ENCODE measurements at regions not wholly inside any gene's neighbourhood (a gene's known extent, or its start where the extent isn't known, plus 50 kb on each side); places are given as distances from the start of the nearest gene placed in this dataset.

- DNase-seq (ENCODE audit: low read depth, low spot score): no peak
These were observed 105.5 kb downstream of the CRYAA start for GRCh38 chr21:43274022-43274945.

DNA sequence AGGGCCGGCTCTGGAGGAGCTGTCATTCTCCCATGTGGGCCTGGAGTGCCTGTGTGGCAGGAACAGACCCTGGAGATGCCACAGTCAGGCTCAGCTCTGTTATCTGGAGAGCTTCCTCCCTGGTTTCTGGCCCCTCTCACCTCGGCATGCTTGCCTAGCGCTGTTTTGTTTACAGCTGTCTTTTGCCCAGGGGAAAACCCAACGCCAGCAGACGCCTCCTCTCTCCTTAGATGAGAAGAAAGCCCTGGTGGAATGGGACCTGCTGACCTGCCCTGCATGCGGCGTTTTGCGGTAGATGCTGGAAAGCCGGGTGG, 104.9 kb downstream of the CRYAA start:
- no peak for DNase-seq (ENCODE audit: low read depth, low spot score)

DNA sequence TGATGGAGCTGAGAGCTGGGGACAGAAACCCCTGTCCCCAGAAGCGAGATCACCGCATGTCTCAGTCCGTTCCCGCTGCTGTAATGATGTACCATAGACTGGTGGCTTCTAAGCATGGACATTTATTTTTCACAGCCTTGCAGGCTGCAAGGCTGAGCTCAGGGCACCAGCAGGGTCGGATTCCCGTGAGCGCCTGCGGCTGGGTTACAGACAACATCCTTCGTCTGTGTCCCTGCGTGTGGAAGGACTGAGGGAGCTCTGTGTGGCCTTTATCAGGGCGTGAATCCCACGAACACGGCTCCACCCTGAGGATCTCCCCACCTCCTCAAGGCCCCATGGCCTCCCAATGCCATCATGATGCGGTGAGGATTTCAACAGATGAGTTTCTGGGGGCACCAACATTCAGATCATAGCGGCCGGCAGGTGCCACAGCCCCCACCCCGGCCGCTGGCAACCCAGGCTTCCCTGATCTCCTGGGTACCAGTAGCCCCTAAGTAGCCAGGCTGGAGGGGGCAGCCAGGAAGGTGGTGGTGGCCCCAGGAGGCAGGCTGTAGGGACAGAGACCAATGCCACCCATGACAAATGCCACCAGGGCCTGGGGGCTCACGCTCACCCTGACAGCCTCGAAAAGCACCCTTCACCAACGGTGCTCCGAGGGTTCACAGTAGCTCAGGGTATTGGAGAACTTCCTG, 104.4 kb downstream of the CRYAA start:
- no peak for DNase-seq (ENCODE audit: low read depth, low spot score)

DNA sequence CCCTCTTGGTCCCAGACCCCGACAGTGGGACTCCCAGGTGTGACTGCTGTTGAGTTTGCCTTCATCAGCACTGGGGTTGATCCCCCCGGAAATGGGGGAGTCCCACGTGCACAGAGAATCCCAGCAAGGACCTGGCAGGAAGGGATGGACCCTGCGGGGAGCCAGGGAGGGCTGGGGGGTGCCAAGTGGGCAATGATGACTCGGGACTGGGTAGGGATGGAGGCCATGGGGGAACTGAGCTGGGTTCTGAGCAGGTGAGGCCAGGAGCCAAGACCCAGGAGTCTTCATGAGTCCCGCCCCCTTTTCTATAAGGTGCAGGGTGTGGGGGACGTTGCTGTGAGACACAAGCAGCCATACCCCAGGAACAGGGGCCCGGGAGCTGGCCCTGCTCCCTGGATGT, 103.8 kb downstream of the CRYAA start:
- no peak for DNase-seq (ENCODE audit: low read depth, low spot score)

DNA sequence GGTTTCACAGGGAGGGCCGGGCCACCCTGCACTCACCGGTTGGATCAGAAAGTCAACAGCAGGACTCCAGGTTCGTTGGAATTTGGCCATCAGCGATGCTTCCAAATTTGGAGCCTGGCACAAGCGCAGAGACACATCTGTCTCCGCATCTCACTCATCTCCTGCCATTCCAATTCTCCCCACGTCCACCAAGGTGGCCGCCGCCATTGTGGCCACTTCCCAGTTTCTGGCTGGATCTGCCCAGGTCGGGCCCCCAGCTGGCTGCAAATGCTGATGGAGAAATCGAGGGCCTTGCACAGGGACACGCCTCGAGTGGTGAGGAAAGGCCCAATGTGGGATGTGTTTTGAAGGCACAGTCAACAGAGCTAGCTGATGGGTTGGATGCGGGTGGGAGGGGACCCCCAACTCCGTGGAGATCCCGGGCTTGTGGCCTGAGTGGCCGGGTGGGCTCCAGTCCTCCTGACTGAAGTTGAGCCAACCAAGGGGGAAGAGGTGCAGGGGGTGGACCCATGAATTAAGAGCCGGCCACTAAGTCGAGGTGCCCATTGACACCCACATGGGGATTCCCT, 102.7 kb downstream of the CRYAA start:
- DNase-seq (ENCODE audit: low read depth, low spot score): no peak

DNA sequence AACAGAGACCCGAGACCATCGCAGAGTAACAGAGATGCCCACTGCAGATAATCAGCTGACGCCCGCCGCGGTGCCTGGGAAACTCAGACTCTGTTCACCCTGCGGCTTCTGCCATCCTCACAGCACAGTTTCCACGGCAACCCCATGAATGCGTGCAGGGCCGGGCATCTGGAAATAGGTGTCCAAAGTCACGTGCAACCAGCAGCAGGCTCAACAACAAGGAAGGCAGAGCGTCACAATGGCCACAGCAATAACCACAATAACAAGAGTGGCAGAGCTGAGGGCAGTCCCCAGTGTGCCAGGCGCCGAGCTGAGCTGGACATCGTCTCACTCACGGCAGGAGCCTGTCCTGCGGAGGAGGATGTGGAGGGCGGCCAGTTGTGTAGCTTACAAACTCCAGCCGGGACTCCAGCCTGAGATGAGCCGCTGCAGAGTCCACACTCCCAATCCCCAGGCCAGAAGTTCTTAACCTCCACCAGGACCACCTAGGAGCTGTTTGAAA, 102.0 kb downstream of the CRYAA start:
- no peak for DNase-seq (ENCODE audit: low read depth, low spot score)

DNA sequence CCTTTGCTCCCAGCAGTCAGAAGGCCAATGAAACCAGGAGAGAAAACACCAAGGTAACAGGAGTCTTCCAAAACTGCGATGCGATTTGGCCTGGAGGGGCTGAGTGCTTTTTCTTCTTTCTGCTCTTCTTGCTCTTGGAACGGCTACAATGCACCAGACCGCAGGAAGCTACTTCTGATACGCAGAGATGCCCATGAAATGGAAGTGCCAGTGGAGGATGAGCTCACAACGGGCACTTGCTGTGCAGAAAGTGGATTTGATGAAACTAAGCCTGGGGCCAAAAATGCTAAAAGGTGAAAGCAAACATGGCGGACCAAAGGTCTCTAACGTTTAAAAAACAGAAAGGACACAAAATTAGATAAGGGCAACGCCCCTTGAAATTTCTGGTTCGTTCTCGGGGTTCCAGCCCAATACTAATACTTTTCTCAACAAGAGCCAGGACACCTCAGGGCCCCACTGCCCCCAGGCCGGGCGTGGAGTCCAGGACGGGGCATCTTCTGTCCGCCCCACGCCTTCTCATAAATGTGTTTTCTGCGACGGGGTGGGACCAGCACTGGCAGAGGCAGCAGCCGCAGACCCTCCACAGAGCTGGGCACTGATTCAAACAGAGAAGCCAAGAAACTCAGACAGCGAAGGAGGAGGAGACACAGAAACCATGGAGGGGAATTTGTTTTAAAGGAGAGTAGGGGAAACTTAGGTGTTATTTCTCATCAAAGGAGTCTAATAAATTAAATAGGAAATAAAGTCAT, 101.3 kb downstream of the CRYAA start:
- no peak for DNase-seq (ENCODE audit: low read depth, low spot score)

DNA sequence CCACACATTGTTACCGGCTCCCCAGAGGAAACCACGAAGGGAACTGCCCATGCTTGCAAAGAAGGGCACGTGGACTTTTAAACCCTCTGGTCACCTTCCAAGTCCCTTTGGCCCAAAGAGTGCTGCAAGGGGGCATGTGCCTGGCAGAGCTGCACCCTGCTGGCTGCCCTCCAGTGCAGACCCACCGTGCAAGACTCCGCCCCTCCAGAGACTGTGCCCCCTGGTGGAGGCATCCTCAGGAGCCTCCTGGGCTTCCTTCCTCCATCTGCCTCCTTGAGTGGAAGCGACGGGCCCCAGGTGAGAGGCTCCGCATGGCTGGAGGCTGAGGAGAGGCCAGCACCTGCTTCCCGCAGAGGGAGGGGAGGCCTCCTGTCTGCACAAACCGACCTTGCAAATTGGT, 100.6 kb downstream of the CRYAA start:
- DNase-seq (ENCODE audit: low read depth, low spot score): no peak

DNA sequence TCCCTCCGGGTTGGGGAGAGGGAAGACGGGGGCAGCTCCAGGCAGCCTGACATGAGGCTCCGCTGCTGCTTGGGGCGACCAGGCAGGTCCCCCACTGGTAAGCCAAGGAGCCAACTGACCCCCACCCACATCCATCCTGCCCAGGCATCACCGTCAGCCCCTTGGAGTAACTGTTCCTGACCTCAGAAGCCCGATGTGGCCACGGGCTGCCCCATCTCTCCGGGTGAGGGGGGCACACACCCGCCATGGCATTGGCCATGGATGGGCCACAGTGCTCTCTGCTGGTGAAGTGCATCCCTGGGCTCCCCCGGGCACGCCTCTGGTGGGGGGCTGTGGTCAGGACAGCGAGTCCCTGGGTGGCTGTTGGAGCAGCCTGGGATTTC, 100.0 kb downstream of the CRYAA start:
- no peak for DNase-seq (ENCODE audit: low read depth, low spot score)

DNA sequence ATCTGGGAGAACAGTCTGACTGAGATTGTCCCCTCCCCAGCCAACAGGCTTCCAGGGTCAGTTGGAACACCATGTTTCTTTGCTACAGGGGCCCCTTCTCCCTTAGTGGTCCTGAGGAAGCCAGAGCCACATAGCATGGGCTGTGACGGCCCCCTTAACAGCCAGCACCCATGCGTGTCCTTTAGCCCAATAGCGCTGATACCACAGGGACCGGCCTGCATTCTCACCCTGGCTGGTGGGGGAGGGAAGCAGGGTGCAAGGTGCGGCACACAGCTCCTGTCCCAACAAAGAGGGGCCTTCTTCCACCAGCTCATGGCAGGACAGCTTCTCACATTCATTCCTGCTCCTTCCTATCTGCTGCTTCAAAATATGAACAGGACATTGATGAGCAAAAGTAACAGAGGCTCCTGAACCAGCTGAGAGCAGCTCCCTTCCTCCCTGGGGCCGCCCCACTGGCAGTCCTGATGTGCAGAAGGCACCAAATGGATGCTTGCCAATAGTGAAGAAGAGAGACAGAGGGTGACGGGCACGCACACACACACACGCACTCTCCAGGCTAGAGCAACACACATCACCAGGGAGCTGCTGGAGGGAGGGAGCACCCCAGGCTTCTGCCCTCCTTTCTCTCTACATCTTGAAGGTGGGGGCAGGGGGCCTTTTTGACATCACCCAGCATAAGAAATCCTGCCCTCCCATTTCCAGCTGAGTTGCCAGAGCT, 99.4 kb downstream of the CRYAA start:
- no peak for DNase-seq (ENCODE audit: low read depth, low spot score)

- DNase-seq (ENCODE audit: low read depth, low spot score): no peak
These were observed 98.7 kb downstream of the CRYAA start for GRCh38 chr21:43267391-43268085.

GRCh38 chr21:43266534-43266933, 97.7 kb downstream of the CRYAA start:
- no peak for DNase-seq (ENCODE audit: low read depth, low spot score)

DNA sequence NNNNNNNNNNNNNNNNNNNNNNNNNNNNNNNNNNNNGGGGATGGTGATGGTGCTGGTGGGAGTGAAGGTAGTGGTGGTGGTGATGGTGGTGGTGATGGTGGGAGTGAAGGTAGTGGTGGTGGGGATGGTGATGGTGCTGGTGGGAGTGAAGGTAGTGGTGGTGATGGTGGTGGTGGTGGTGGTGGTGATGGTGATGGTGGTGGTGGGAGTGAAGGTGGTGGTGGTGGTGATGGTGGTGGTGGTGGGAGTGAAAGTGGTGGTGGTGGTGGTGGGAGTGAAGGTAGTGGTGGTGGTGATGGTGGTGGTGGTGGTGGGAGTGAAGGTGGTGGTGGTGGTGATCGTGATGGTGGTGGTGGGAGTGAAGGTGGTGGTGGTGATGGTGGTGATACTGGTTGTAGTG, 93.6 kb downstream of the CRYAA start:
- DNase-seq (ENCODE audit: low read depth, low spot score): no peak

All from activated naive CD8-positive, alpha-beta T cell treated with anti-CD3 and anti-CD28 coated beads, Interleukin-2, amount 50 U/mL, for 16 hours (primary cell).